Jurkat, Clone E6-1 (cell line): ENCODE measurements at regions not wholly inside any gene's neighbourhood (a gene's known extent, or its start where the extent isn't known, plus 50 kb on each side); places are given as distances from the start of the nearest gene placed in this dataset.
"Not testable (repeated sequence)": the region's sequence is repeated elsewhere in the genome, so short reads cannot be mapped to it uniquely, and the experiment has no call there.

Experiments used
- DNase-seq: peaks from one replicate; pipeline ENCODE4 v3.0.0-alpha.2; 2011; ENCODE audit warnings: low read depth, low spot score
- H3K4me3 ChIP-seq: 2 replicates; pipeline ENCODE4 v1.5.1; 2011; ENCODE audit warnings: mild to moderate bottlenecking, low read length, control low read depth, moderate library complexity

GRCh38 chr4:3375688-3376087 is 66.1 kb upstream of the HGFAC start:
- no peak for DNase-seq
- H3K4me3 ChIP-seq: no peak overlapping the region

- H3K4me3 ChIP-seq: no peak overlapping the region
These were observed 65.5 kb upstream of the HGFAC start for GRCh38 chr4:3376266-3376665.

GRCh38 chr4:3377557-3377956 is 64.2 kb upstream of the HGFAC start:
- no peak for DNase-seq

More at GRCh38 chr4:3376266-3376665, 65.5 kb upstream of the HGFAC start:
- no peak for DNase-seq

GRCh38 chr4:3380336-3380735 is 61.4 kb upstream of the HGFAC start:
- DNase-seq, H3K4me3 ChIP-seq: not testable (repeated sequence)

More at GRCh38 chr4:3377557-3377956, 64.2 kb upstream of the HGFAC start:
- H3K4me3 ChIP-seq: no peak overlapping the region

GRCh38 chr4:3381208-3381607 is 60.6 kb upstream of the HGFAC start:
- not testable (repeated sequence) for DNase-seq

GRCh38 chr4:3382251-3382650 is 59.5 kb upstream of the HGFAC start:
- no peak for DNase-seq
- no peak overlapping the region for H3K4me3 ChIP-seq

More at GRCh38 chr4:3381208-3381607, 60.6 kb upstream of the HGFAC start:
- H3K4me3 ChIP-seq: not testable (repeated sequence)

- H3K4me3 ChIP-seq: no peak overlapping the region
- no peak for DNase-seq
These were observed 57.4 kb upstream of the HGFAC start for GRCh38 chr4:3384391-3384770.

GRCh38 chr4:3384771-3385710 is 56.7 kb upstream of the HGFAC start:
- H3K4me3 ChIP-seq: no peak overlapping the region
- DNase-seq: no peak

GRCh38 chr4:3385711-3386420 is 55.9 kb upstream of the HGFAC start:
- DNase-seq: no peak
- H3K4me3 ChIP-seq: no peak overlapping the region

GRCh38 chr4:3386526-3386925 is 55.2 kb upstream of the HGFAC start:
- DNase-seq: no peak
- no peak overlapping the region for H3K4me3 ChIP-seq

- no peak overlapping the region for H3K4me3 ChIP-seq
These were observed 54.4 kb upstream of the HGFAC start for GRCh38 chr4:3387154-3387942.

GRCh38 chr4:3387943-3388361 is 53.8 kb upstream of the HGFAC start:
- DNase-seq: no peak
- no peak overlapping the region for H3K4me3 ChIP-seq

More at GRCh38 chr4:3387154-3387942, 54.4 kb upstream of the HGFAC start:
- DNase-seq: no peak

GRCh38 chr4:3388471-3389232 is 53.1 kb upstream of the HGFAC start:
- no peak overlapping the region for H3K4me3 ChIP-seq
- DNase-seq: no peak

GRCh38 chr4:3389233-3390215 is 52.2 kb upstream of the HGFAC start:
- no peak overlapping the region for H3K4me3 ChIP-seq
- no peak for DNase-seq

- no peak overlapping the region for H3K4me3 ChIP-seq
- DNase-seq: no peak
These were observed 51.4 kb upstream of the HGFAC start for GRCh38 chr4:3390288-3390811.

- no peak overlapping the region for H3K4me3 ChIP-seq
- no peak for DNase-seq
These were observed 50.3 kb upstream of the HGFAC start for GRCh38 chr4:3391422-3391821.
